Glutamatergic neuron (in vitro differentiated cells): ENCODE measurements at regions not wholly inside any gene's neighbourhood (a gene's known extent, or its start where the extent isn't known, plus 50 kb on each side); places are given as distances from the start of the nearest gene placed in this dataset.

ENCODE experiments used
- DNase-seq: peaks from one replicate; pipeline ENCODE4 v3.0.0; 2022
- H3K27ac Mint-ChIP-seq: one replicate; pipeline ENCODE4 v1.8.0; 2020; ENCODE audit warnings: mild to moderate bottlenecking, mixed read lengths, inconsistent platforms; ENCODE audit not compliant: unreplicated experiment
- H3K27me3 Mint-ChIP-seq: one replicate; pipeline ENCODE4 v1.8.0; 2020; ENCODE audit warnings: mild to moderate bottlenecking, moderate library complexity, mixed read lengths, inconsistent platforms; ENCODE audit not compliant: unreplicated experiment
- H3K36me3 Mint-ChIP-seq: one replicate; pipeline ENCODE4 v1.8.0; 2020; ENCODE audit warnings: mild to moderate bottlenecking, mixed read lengths, inconsistent platforms; ENCODE audit not compliant: unreplicated experiment
- H3K4me1 Mint-ChIP-seq: one replicate; pipeline ENCODE4 v1.8.0; 2020; ENCODE audit warnings: mild to moderate bottlenecking, low read depth, mixed read lengths, inconsistent platforms; ENCODE audit not compliant: unreplicated experiment
- H3K4me3 Mint-ChIP-seq: one replicate; pipeline ENCODE4 v1.8.0; 2020; ENCODE audit warnings: mild to moderate bottlenecking, mixed read lengths, inconsistent platforms; ENCODE audit not compliant: unreplicated experiment
- H3K9me3 Mint-ChIP-seq: one replicate; pipeline ENCODE4 v1.8.0; 2020; ENCODE audit warnings: mild to moderate bottlenecking, moderate library complexity, mixed read lengths, inconsistent platforms; ENCODE audit not compliant: unreplicated experiment
- TF ChIP-seq, protein P1 (sequence below): fragments of 200-600 bp; sonication (generic); IDR thresholded peaks from one replicate; pipeline ENCODE4 v1.5.0; 2021; ENCODE audit not compliant: partially characterized antibody, unreplicated experiment

- no peak overlapping the region for H3K4me3 Mint-ChIP-seq
- H3K9me3 Mint-ChIP-seq: peaks cover 1% of the 10 kb centered on the region
- no peaks in the 10 kb centered on the region for H3K36me3 Mint-ChIP-seq
- no peak for DNase-seq
- no peaks in the 10 kb centered on the region for H3K27me3 Mint-ChIP-seq
- no peak overlapping the region for H3K27ac Mint-ChIP-seq
- H3K4me1 Mint-ChIP-seq: peaks cover 2% of the 10 kb centered on the region
- TF ChIP-seq, protein P1, sequence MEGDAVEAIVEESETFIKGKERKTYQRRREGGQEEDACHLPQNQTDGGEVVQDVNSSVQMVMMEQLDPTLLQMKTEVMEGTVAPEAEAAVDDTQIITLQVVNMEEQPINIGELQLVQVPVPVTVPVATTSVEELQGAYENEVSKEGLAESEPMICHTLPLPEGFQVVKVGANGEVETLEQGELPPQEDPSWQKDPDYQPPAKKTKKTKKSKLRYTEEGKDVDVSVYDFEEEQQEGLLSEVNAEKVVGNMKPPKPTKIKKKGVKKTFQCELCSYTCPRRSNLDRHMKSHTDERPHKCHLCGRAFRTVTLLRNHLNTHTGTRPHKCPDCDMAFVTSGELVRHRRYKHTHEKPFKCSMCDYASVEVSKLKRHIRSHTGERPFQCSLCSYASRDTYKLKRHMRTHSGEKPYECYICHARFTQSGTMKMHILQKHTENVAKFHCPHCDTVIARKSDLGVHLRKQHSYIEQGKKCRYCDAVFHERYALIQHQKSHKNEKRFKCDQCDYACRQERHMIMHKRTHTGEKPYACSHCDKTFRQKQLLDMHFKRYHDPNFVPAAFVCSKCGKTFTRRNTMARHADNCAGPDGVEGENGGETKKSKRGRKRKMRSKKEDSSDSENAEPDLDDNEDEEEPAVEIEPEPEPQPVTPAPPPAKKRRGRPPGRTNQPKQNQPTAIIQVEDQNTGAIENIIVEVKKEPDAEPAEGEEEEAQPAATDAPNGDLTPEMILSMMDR: no peak
These were observed 530.6 kb upstream of the SPRY2 start for GRCh38 chr13:80871481-80871880.

DNA sequence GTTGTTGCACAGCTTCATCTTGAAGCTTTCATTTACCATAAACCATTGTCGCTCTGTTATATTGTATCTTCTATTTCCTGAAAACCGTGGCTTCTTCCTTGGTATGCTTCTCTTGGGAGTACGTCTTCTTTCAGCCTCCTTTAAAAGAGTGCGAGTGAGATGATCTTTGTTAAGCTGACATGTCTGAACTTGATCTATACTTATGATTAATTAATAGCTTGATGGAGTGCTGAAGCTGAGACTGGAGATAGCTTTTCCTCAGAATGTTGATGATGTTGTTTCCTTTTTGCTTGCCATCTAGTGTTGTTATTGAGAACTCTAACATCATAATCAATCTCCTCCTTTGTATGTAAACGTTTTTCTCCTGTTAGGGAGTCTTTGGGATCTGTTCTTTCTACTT lies 529.3 kb upstream of the SPRY2 start:
- H3K9me3 Mint-ChIP-seq: peaks cover 1% of the 10 kb centered on the region
- DNase-seq: no peak
- no peak overlapping the region for H3K4me3 Mint-ChIP-seq
- TF ChIP-seq, protein P1: no peak
- no peaks in the 10 kb centered on the region for H3K27me3 Mint-ChIP-seq
- H3K4me1 Mint-ChIP-seq: peaks cover 2% of the 10 kb centered on the region
- no peaks in the 10 kb centered on the region for H3K36me3 Mint-ChIP-seq
- H3K27ac Mint-ChIP-seq: no peak overlapping the region

DNA sequence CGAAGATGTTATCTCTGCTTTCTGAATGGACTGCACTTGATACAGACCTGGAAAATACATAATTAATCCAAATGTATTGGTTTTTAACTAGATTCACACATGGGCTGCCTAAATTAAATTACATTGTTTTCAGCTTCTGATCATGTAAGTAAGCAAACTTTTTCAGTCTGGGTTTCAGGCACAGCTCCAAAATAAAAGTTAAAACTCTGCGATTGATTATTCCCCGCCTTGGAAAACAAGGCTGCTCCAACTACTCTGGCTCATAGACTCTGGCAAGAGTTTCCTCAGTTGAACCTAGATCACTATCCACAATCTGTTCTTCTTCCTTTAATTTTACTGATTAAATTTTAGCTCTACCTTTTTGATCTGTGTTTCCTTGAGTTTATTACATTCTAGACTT lies 526.0 kb upstream of the SPRY2 start:
- no peak overlapping the region for H3K4me3 Mint-ChIP-seq
- peaks cover 3% of the 10 kb centered on the region for H3K9me3 Mint-ChIP-seq
- peaks cover 2% of the 10 kb centered on the region for H3K4me1 Mint-ChIP-seq
- no peaks in the 10 kb centered on the region for H3K27me3 Mint-ChIP-seq
- TF ChIP-seq, protein P1: no peak
- H3K36me3 Mint-ChIP-seq: no peaks in the 10 kb centered on the region
- no peak overlapping the region for H3K27ac Mint-ChIP-seq
- no peak for DNase-seq

GRCh38 chr13:80865329-80865728 lies 524.4 kb upstream of the SPRY2 start:
- no peak overlapping the region for H3K27ac Mint-ChIP-seq
- H3K4me1 Mint-ChIP-seq: peaks cover under 1% of the 10 kb centered on the region
- peaks cover 3% of the 10 kb centered on the region for H3K9me3 Mint-ChIP-seq
- TF ChIP-seq, protein P1: no peak
- H3K4me3 Mint-ChIP-seq: no peak overlapping the region
- no peaks in the 10 kb centered on the region for H3K27me3 Mint-ChIP-seq
- no peak for DNase-seq
- H3K36me3 Mint-ChIP-seq: no peaks in the 10 kb centered on the region

DNA sequence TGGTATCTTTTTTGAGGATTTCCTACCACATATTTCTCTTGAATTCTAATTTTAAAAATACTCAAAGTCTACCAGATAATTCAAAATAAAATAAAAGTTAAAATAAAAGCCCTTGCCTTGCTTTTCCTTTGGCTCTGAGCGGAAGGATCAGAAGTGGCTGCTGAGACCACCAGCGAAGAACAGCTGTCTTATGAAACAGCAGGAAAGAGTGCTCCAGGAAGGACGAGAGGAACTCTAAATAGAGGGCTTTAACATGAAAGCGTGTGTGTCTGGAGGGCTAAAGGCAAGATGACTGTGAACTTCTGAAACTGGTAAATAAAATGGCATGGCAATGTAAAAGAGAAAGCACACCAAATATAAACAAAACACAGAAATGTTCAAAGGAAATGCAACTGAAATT lies 521.5 kb upstream of the SPRY2 start:
- Mint-ChIP-seq H3K27ac (no peak overlapping the region), H3K4me1 (no peaks in the 10 kb centered on the region), H3K9me3 (peaks cover 2% of the 10 kb centered on the region), H3K36me3 (no peaks in the 10 kb centered on the region), H3K4me3 (no peak overlapping the region), H3K27me3 (no peaks in the 10 kb centered on the region)
- TF ChIP-seq, protein P1: no peak
- no peak for DNase-seq
